ENCODE measurements at regions not wholly inside any gene's neighbourhood (a gene's known extent, or its start where the extent isn't known, plus 50 kb on each side); places are given as distances from the start of the nearest gene placed in this dataset.

- no peak for DNase-seq (ENCODE audit: extremely low spot score)
- 88% methylated on average over 2 of the region's 2 CpGs for WGBS
Measured at GRCh38 chr14:42013559-42013958, 406.9 kb downstream of the LRFN5 start.

GRCh38 chr14:42013153-42013552 is 406.5 kb downstream of the LRFN5 start:
- intact Hi-C loops (cut with DNase I), result no loop called here
- Histone ChIP-seq H3K9me3 (no peaks in the 10 kb centered on the region), H3K27me3 (no peaks in the 10 kb centered on the region), H3K36me3 (no peaks in the 10 kb centered on the region), H3K4me1 (no peaks in the 10 kb centered on the region), H3K27ac (replicated peaks in 1 of 4) (no peak overlapping the region), H3K4me3 (no peak overlapping the region)
- DNase-seq (ENCODE audit: extremely low spot score), result no peak
- no peak for TF ChIP-seq EP300 (IDR thresholded peaks at IDR 0.05)
- no peak for TF ChIP-seq POLR2AphosphoS5 (IDR thresholded peaks at IDR 0.05)
- no peak for TF ChIP-seq POLR2A (IDR thresholded peaks at IDR 0.05; ENCODE audit: low read depth)
- TF ChIP-seq CTCF (IDR thresholded peaks at IDR 0.05), result no peak

More at GRCh38 chr14:42013559-42013958, 406.9 kb downstream of the LRFN5 start:
- Histone ChIP-seq H3K4me1 (no peaks in the 10 kb centered on the region), H3K4me3 (no peak overlapping the region), H3K9me3 (no peaks in the 10 kb centered on the region), H3K27me3 (no peaks in the 10 kb centered on the region), H3K27ac (replicated peaks in 1 of 4) (no peak overlapping the region), H3K36me3 (no peaks in the 10 kb centered on the region)
- intact Hi-C loops (cut with DNase I), result no loop called here
- TF ChIP-seq CTCF (IDR thresholded peaks at IDR 0.05), result no peak
- TF ChIP-seq POLR2AphosphoS5 (IDR thresholded peaks at IDR 0.05), result no peak
- no peak for TF ChIP-seq POLR2A (IDR thresholded peaks at IDR 0.05; ENCODE audit: low read depth)
- TF ChIP-seq EP300 (IDR thresholded peaks at IDR 0.05), result no peak

- H3K4me3 ChIP-seq, result no peak overlapping the region
- H3K27ac ChIP-seq (replicated peaks in 1 of 4), result no peak overlapping the region
- DNase-seq (ENCODE audit: extremely low spot score), result no peak
- no peaks in the 10 kb centered on the region for H3K36me3 ChIP-seq
- WGBS, result 41% methylated on average over 1 of the region's 1 CpG
- H3K9me3 ChIP-seq, result no peaks in the 10 kb centered on the region
- H3K27me3 ChIP-seq, result no peaks in the 10 kb centered on the region
- H3K4me1 ChIP-seq, result no peaks in the 10 kb centered on the region
- intact Hi-C loops (cut with DNase I), result no loop called here
- TF ChIP-seq CTCF (IDR thresholded peaks at IDR 0.05) (no peak), EP300 (IDR thresholded peaks at IDR 0.05) (no peak), POLR2AphosphoS5 (IDR thresholded peaks at IDR 0.05) (no peak), POLR2A (IDR thresholded peaks at IDR 0.05; ENCODE audit: low read depth) (no peak)
Measured at GRCh38 chr14:42011221-42011620, 404.5 kb downstream of the LRFN5 start.

GRCh38 chr14:42004321-42004720 is 397.6 kb downstream of the LRFN5 start:
- H3K27ac ChIP-seq (replicated peaks in 1 of 4), result no peak overlapping the region
- H3K4me1 ChIP-seq, result no peaks in the 10 kb centered on the region
- no peaks in the 10 kb centered on the region for H3K36me3 ChIP-seq
- intact Hi-C loops (cut with DNase I), result no loop called here
- no peak overlapping the region for H3K4me3 ChIP-seq
- H3K27me3 ChIP-seq, result no peaks in the 10 kb centered on the region
- TF ChIP-seq POLR2AphosphoS5 (IDR thresholded peaks at IDR 0.05) (no peak), POLR2A (IDR thresholded peaks at IDR 0.05; ENCODE audit: low read depth) (no peak), CTCF (IDR thresholded peaks at IDR 0.05) (no peak), EP300 (IDR thresholded peaks at IDR 0.05) (no peak)
- 68% methylated on average over 1 of the region's 1 CpG for WGBS
- DNase-seq (ENCODE audit: extremely low spot score), result no peak
- no peaks in the 10 kb centered on the region for H3K9me3 ChIP-seq

DNA sequence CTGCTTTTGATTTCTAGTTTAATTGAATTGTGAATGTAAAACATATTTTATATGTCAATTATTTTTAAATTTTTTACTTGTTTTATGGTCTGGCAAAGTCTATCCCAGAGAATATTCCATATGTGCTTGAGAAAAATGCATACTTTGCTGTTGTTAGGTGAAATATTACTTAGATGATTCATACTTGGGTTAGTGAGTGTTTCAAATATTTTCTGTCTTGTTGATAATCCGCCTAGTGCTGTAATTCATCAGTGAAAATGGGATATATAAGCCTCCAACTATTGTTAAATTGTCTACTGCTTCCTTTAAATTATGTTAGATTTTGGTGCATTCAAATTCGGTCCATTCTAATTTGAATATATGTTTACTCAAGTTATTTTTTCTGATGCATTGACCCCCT is 395.5 kb downstream of the LRFN5 start:
- no peaks in the 10 kb centered on the region for H3K36me3 ChIP-seq
- no peak overlapping the region for H3K27ac ChIP-seq (replicated peaks in 1 of 4)
- H3K4me1 ChIP-seq, result no peaks in the 10 kb centered on the region
- intact Hi-C loops (cut with DNase I), result no loop called here
- no peak for DNase-seq (ENCODE audit: extremely low spot score)
- no peaks in the 10 kb centered on the region for H3K27me3 ChIP-seq
- no peak overlapping the region for H3K4me3 ChIP-seq
- TF ChIP-seq POLR2AphosphoS5 (IDR thresholded peaks at IDR 0.05), result no peak
- TF ChIP-seq POLR2A (IDR thresholded peaks at IDR 0.05; ENCODE audit: low read depth), result no peak
- TF ChIP-seq CTCF (IDR thresholded peaks at IDR 0.05), result no peak
- TF ChIP-seq EP300 (IDR thresholded peaks at IDR 0.05), result no peak
- H3K9me3 ChIP-seq, result no peaks in the 10 kb centered on the region
- 83% methylated on average over 2 of the region's 2 CpGs for WGBS
